Uterus (tissue), 2 donors: ENCODE measurements at regions not wholly inside any gene's neighbourhood (a gene's known extent, or its start where the extent isn't known, plus 50 kb on each side); places are given as distances from the start of the nearest gene placed in this dataset.

Experiments used
- CTCF ChIP-seq, 4 experiments: fragments of 200-600 bp in 2 of 4; fragments of 450-650 bp in 2 of 4; sonication (generic) in 2 of 4; IDR thresholded peaks; one replicate each; pipeline ENCODE4 v1.5.1; 2016 to 2019; ENCODE audit warnings: antibody characterized with exemption in 4 of 4, mild to moderate bottlenecking in 2 of 4, moderate library complexity in 1 of 4
- POLR2A ChIP-seq, 2 donors: fragments of 450-650 bp; IDR thresholded peaks; one replicate each; pipeline ENCODE4 v1.6.1; 2016; ENCODE audit warnings: antibody characterized with exemption in 2 of 2, mild to moderate bottlenecking in 1 of 2, moderate library complexity in 1 of 2

- TF ChIP-seq CTCF (IDR thresholded peaks at IDR 0.05), result no peak
- no peak for TF ChIP-seq POLR2A (IDR thresholded peaks at IDR 0.05)
These were observed 64.0 kb upstream of the THBS2 start for GRCh38 chr6:169317441-169318202.
